H1 (cell line): ENCODE measurements at regions not wholly inside any gene's neighbourhood (a gene's known extent, or its start where the extent isn't known, plus 50 kb on each side); places are given as distances from the start of the nearest gene placed in this dataset.

Experiments used
- CTCF ChIA-PET: fragments of 300-600 bp; sonication (Branson Sonifier 250); formaldehyde crosslinking; loops from one replicate; lab custom pipeline; 2021; ENCODE audit not compliant: partially characterized antibody; lab: Charles Lee
- POLR2A ChIA-PET: fragments of 300-600 bp; sonication (Branson Sonifier 250); formaldehyde crosslinking; loops from one replicate; lab custom pipeline; 2021; ENCODE audit warnings: inconsistent platforms; ENCODE audit not compliant: partially characterized antibody; lab: Charles Lee
- DNase-seq, 2 experiments: peaks; one replicate each; pipeline versions ENCODE4 v3.0.0 to v3.0.0-alpha.2; 2010 to 2022; ENCODE audit warnings: low spot score in 2 of 2, low read depth in 1 of 2, mixed read lengths in 1 of 2
- FAIRE-seq: peaks from 2 replicates; lab custom pipeline; 2011; peaks lifted over from hg19 to GRCh38; lab: Jason Lieb, UNC
- H2AFZ ChIP-seq: 2 replicates; pipeline ENCODE4 v1.8.1; 2012; ENCODE audit warnings: low read length, inconsistent platforms
- H2AK5ac ChIP-seq: 2 replicates; pipeline ENCODE4 v1.6.1; 2013; ENCODE audit warnings: low read depth, low read length
- H2BK120ac ChIP-seq: replicated peaks from 2 replicates; pipeline ENCODE3; 2013; ENCODE audit warnings: low read depth, low read length, inconsistent platforms
- H2BK12ac ChIP-seq: 2 replicates; pipeline ENCODE4 v1.6.1; 2013; ENCODE audit warnings: low read depth, low read length
- H2BK15ac ChIP-seq: 2 replicates; pipeline ENCODE4 v1.6.1; 2013; ENCODE audit warnings: low read length
- H2BK20ac ChIP-seq: 2 replicates; pipeline ENCODE4 v1.6.1; 2013; ENCODE audit warnings: low read length
- H2BK5ac ChIP-seq: 2 replicates; pipeline ENCODE4 v1.6.1; 2013; ENCODE audit warnings: low read depth, low read length
- H3K14ac ChIP-seq: 2 replicates; pipeline ENCODE4 v1.6.1; 2013; ENCODE audit warnings: inconsistent platforms; ENCODE audit not compliant: insufficient read length
- H3K18ac ChIP-seq: 2 replicates; pipeline ENCODE4 v1.6.1; 2013; ENCODE audit warnings: low read length; ENCODE audit errors: extremely low read depth
- H3K23ac ChIP-seq: 2 replicates; pipeline ENCODE4 v1.6.1; 2013; ENCODE audit warnings: inconsistent platforms; ENCODE audit not compliant: insufficient read length
- H3K23me2 ChIP-seq: 2 replicates; pipeline ENCODE4 v1.6.1; 2013; ENCODE audit warnings: low read depth, low read length
- H3K27ac ChIP-seq: 2 replicates; pipeline ENCODE4 v1.6.1; 2011; ENCODE audit warnings: low read depth, low read length, inconsistent platforms
- H3K27me3 ChIP-seq, 4 experiments: replicated peaks in 1 of 4; 1 replicate in 1 of 4; 2 replicates in 3 of 4; pipeline versions ENCODE4 v1.6.1 to v1.8.1; 2011 to 2013; ENCODE audit warnings: low read length in 3 of 4, mild to moderate bottlenecking in 3 of 4, inconsistent platforms in 2 of 4, mixed read lengths in 2 of 4, moderate library complexity in 1 of 4; ENCODE audit not compliant: control insufficient read depth in 3 of 4, insufficient read depth in 3 of 4; ENCODE audit errors: extremely low read depth in 1 of 4
- H3K36me3 ChIP-seq, 4 experiments: 2 replicates each; pipeline versions ENCODE4 v1.6.1 to v1.8.1; 2011 to 2013; ENCODE audit warnings: mild to moderate bottlenecking in 4 of 4, low read length in 3 of 4, moderate library complexity in 2 of 4, control low read depth in 1 of 4, inconsistent platforms in 1 of 4; ENCODE audit not compliant: insufficient read depth in 4 of 4, control insufficient read depth in 2 of 4
- H3K4ac ChIP-seq: replicated peaks from 2 replicates; pipeline ENCODE3; 2013; ENCODE audit warnings: low read length, low read depth, mixed read lengths, inconsistent platforms; ENCODE audit not compliant: insufficient read length
- H3K4me1 ChIP-seq, 4 experiments: replicated peaks in 1 of 4; 1 replicate in 1 of 4; 2 replicates in 3 of 4; pipeline versions ENCODE4 v1.6.1 to v1.8.1; 2011 to 2013; ENCODE audit warnings: low read length in 3 of 4, inconsistent platforms in 2 of 4, mixed read lengths in 1 of 4; ENCODE audit not compliant: insufficient read depth in 4 of 4, control insufficient read depth in 3 of 4
- H3K4me2 ChIP-seq, 2 experiments: 2 replicates each; pipeline versions ENCODE4 v1.6.1 to v1.8.1; 2011 to 2013; ENCODE audit warnings: low read depth in 2 of 2, low read length in 2 of 2, control low read depth in 1 of 2, inconsistent platforms in 1 of 2, mild to moderate bottlenecking in 1 of 2; ENCODE audit not compliant: insufficient read depth in 1 of 2
- H3K4me3 ChIP-seq, 4 experiments: fragments of 200-600, 300-600 bp in 1 of 4; sonication (generic), shearing (Covaris generic), sonication (Bioruptor Twin) in 1 of 4; 2 replicates each; pipeline versions ENCODE4 v1.5.1 to v1.8.1; 2011 to 2016; ENCODE audit warnings: low read length in 4 of 4, low read depth in 3 of 4, control low read depth in 2 of 4, inconsistent platforms in 2 of 4, mild to moderate bottlenecking in 2 of 4, mixed read lengths in 1 of 4, moderate library complexity in 1 of 4; ENCODE audit not compliant: insufficient read depth in 2 of 4; ENCODE audit errors: extremely low read depth in 1 of 4
- H3K56ac ChIP-seq: replicated peaks from 2 replicates; pipeline ENCODE3; 2013; ENCODE audit warnings: low read depth, mild to moderate bottlenecking, mixed read lengths, low read length, inconsistent platforms; ENCODE audit not compliant: insufficient read length
- H3K79me1 ChIP-seq: 2 replicates; pipeline ENCODE4 v1.6.1; 2013; ENCODE audit warnings: low read depth, low read length, control low read depth
- H3K79me2 ChIP-seq, 2 experiments: 2 replicates each; pipeline versions ENCODE4 v1.6.1 to v1.8.1; 2012 to 2013; ENCODE audit warnings: low read length in 2 of 2, mild to moderate bottlenecking in 2 of 2, inconsistent platforms in 1 of 2; ENCODE audit not compliant: insufficient read depth in 2 of 2, control insufficient read depth in 1 of 2
- H3K9ac ChIP-seq, 4 experiments: replicated peaks in 1 of 4; 1 replicate in 1 of 4; 2 replicates in 3 of 4; pipeline versions ENCODE4 v1.6.1 to v1.8.1; 2011 to 2013; ENCODE audit warnings: low read depth in 3 of 4, low read length in 3 of 4, control low read depth in 2 of 4, mild to moderate bottlenecking in 2 of 4, moderate library complexity in 2 of 4, inconsistent platforms in 1 of 4; ENCODE audit errors: extremely low read depth in 1 of 4
- H3K9me3 ChIP-seq, 2 experiments: 2 replicates each; pipeline versions ENCODE4 v1.6.1 to v1.8.1; 2012 to 2013; ENCODE audit warnings: mild to moderate bottlenecking in 2 of 2, moderate library complexity in 2 of 2, control low read depth in 1 of 2, inconsistent platforms in 1 of 2, low read depth in 1 of 2, low read length in 1 of 2, mixed read lengths in 1 of 2; ENCODE audit not compliant: insufficient read depth in 2 of 2
- H4K20me1 ChIP-seq, 2 experiments: replicated peaks in 1 of 2; 2 replicates each; pipeline versions ENCODE3 to v1.8.1; 2011 to 2013; ENCODE audit warnings: inconsistent platforms in 2 of 2, low read length in 2 of 2, mild to moderate bottlenecking in 1 of 2; ENCODE audit not compliant: insufficient read depth in 2 of 2, control insufficient read depth in 1 of 2
- H4K5ac ChIP-seq: 2 replicates; pipeline ENCODE4 v1.6.1; 2013; ENCODE audit warnings: low read length, low read depth, mixed read lengths, inconsistent platforms; ENCODE audit not compliant: insufficient read length
- H4K8ac ChIP-seq: 2 replicates; pipeline ENCODE4 v1.8.0; 2013; ENCODE audit warnings: mild to moderate bottlenecking, moderate library complexity, low read length, inconsistent platforms; ENCODE audit not compliant: insufficient read depth; ENCODE audit errors: extremely low read depth
- H4K91ac ChIP-seq: replicated peaks from 2 replicates; pipeline ENCODE3; 2013; ENCODE audit warnings: low read length, mixed read lengths, inconsistent platforms; ENCODE audit not compliant: insufficient read length
- CBX5 ChIP-seq: fragments of 300-800, 300-1000 bp; sonication (generic); IDR thresholded peaks from 2 replicates; pipeline ENCODE4 v1.7.1; 2016; ENCODE audit warnings: antibody characterized with exemption, low read length, low read depth
- CEBPB ChIP-seq: IDR thresholded peaks from 2 replicates; pipeline ENCODE4 v1.6.1; 2012; ENCODE audit warnings: low read depth, low read length
- JUND ChIP-seq: IDR thresholded peaks from 2 replicates; pipeline ENCODE4 v1.6.1; 2011; ENCODE audit warnings: mild to moderate bottlenecking, improper control_type of control experiment, low read length
- KDM4A ChIP-seq: IDR thresholded peaks from one replicate; pipeline ENCODE4 v1.7.1; 2012; ENCODE audit warnings: low read depth, mild to moderate bottlenecking, moderate library complexity, low read length, inconsistent platforms; ENCODE audit not compliant: severe bottlenecking
- MAFK ChIP-seq: IDR thresholded peaks from 2 replicates; pipeline ENCODE4 v1.6.1; 2012; ENCODE audit warnings: low read depth, mild to moderate bottlenecking, improper control_type of control experiment, low read length
- NRF1 ChIP-seq: IDR thresholded peaks from 2 replicates; pipeline ENCODE4 v1.6.1; 2011; ENCODE audit warnings: mild to moderate bottlenecking, low read depth, low read length, improper control_type of control experiment
- SIN3A ChIP-seq, 2 experiments: IDR thresholded peaks in 1 of 2; conservative IDR thresholded peaks in 1 of 2; 2 replicates each; pipeline ENCODE4 v1.6.1; 2011 to 2012; ENCODE audit warnings: low read length in 2 of 2, improper control_type of control experiment in 1 of 2, low read depth in 1 of 2, mild to moderate bottlenecking in 1 of 2
- WGBS, 2 experiments: shearing (Covaris generic) in 1 of 2; methylation state at CpG; one replicate each; pipeline versions ENCODE4 v1.1.6 to v1.1.7; 2013 to 2015; ENCODE audit warnings: low lambda C conversion rate in 2 of 2, mixed read lengths in 2 of 2, inconsistent platforms in 1 of 2, low coverage in 1 of 2, missing lambda C conversion rate in 1 of 2; ENCODE audit not compliant: insufficient replicate concordance in 2 of 2, insufficient coverage in 1 of 2, insufficient read length in 1 of 2; ENCODE audit errors: extremely low coverage in 1 of 2, missing lambda C conversion rate in 1 of 2; 5-methylcytosine and 5-hydroxymethylcytosine counted together

DNA sequence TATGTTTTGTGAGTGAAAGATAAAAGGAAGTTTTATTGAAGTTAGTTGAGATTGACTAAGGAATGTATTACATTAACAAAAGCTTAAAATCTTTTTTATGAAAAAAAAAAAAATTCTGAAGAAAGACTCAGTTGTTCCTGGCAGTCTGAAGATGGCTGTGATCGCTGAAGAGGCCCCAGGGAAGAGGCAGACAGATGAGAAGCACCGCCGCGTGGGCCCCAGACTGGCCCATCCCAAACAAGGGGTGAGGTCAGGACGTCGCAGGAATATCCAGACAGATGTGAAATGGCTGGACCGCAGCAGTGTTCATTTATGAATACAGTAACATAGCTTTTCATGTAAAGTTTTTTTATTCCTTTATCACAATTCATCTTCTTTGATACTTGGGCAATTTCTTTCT, 194.2 kb downstream of the TBXT start:
- Histone ChIP-seq H3K79me2 (no peaks in the 10 kb centered on the region), H2BK5ac (no peak overlapping the region), H2AK5ac (no peak overlapping the region), H3K27me3 (no peaks in the 10 kb centered on the region), H3K4me1 (no peaks in the 10 kb centered on the region), H4K91ac (no peak overlapping the region), H3K9me3 (no peaks in the 10 kb centered on the region), H4K20me1 (no peaks in the 10 kb centered on the region), H2BK120ac (no peak overlapping the region), H3K36me3 (no peaks in the 10 kb centered on the region), H2BK12ac (no peak overlapping the region), H3K9ac (no peak overlapping the region), H2AFZ (no peak overlapping the region), H3K27ac (no peak overlapping the region), H2BK15ac (no peak overlapping the region), H3K18ac (no peak overlapping the region)
- POLR2A ChIA-PET: no interaction called here
- no peak for FAIRE-seq
- CTCF ChIA-PET: interaction anchor here (1.1 kb wide), 1 partner anchor 83 kb away, joined by 3 read pairs; no protein-coding TSS in a partner anchor
- TF ChIP-seq CEBPB (no peak), NRF1 (no peak), JUND (no peak), SIN3A (conservative IDR thresholded peaks at IDR 0.05 in 1 of 2, IDR thresholded peaks at IDR 0.05 in 1 of 2; ENCODE audit: low read depth in 1 of 2, low read length in 2 of 2) (no peak), CBX5 (no peak), KDM4A (no peak), MAFK (no peak)
- TF ChIP-seq, all 59 proteins: peak for 0
- Histone ChIP-seq H3K4ac (no peak overlapping the region), H3K56ac (no peak overlapping the region), H3K4me2 (no peak overlapping the region), H2BK20ac (no peak overlapping the region), H3K23me2 (peaks cover 3% of the 10 kb centered on the region; the same call in 1 of the 2 replicates), H4K8ac (no peak overlapping the region), H3K4me3 (no peak overlapping the region), H4K5ac (no peak overlapping the region), H3K79me1 (no peaks in the 10 kb centered on the region), H3K14ac (no peak overlapping the region), H3K23ac (no peak overlapping the region)
- 87% methylated on average over 7 of the region's 7 CpGs; no CpG with 5 or more reads in 1 of the 2 experiments for WGBS, 2 experiments
- no peak for DNase-seq
